SJCRH30 (cell line): ENCODE measurements at regions not wholly inside any gene's neighbourhood (a gene's known extent, or its start where the extent isn't known, plus 50 kb on each side); places are given as distances from the start of the nearest gene placed in this dataset.

Experiments used
- DNase-seq, 2 experiments: peaks; one replicate each; pipeline ENCODE4 v3.0.0-alpha.2; 2015 to 2020
- H3K27ac ChIP-seq: fragments of 250-450 bp; sonication (Bioruptor Pico); 2 replicates; pipeline ENCODE4 v1.5.1; 2020; ENCODE audit warnings: mild to moderate bottlenecking, moderate library complexity
- H3K27me3 ChIP-seq: fragments of 250-450 bp; sonication (Bioruptor Pico); 2 replicates; pipeline ENCODE4 v1.5.1; 2020; ENCODE audit warnings: mild to moderate bottlenecking, moderate library complexity
- H3K36me3 ChIP-seq: fragments of 250-450 bp; sonication (Bioruptor Pico); 2 replicates; pipeline ENCODE4 v1.5.1; 2020; ENCODE audit warnings: mild to moderate bottlenecking, moderate library complexity
- H3K4me1 ChIP-seq: fragments of 250-450 bp; sonication (Bioruptor Pico); 2 replicates; pipeline ENCODE4 v1.5.1; 2020; ENCODE audit warnings: mild to moderate bottlenecking, moderate library complexity
- H3K4me3 ChIP-seq: fragments of 250-450 bp; sonication (Bioruptor Pico); 2 replicates; pipeline ENCODE4 v1.5.1; 2020; ENCODE audit warnings: mild to moderate bottlenecking, moderate library complexity
- H3K9me3 ChIP-seq: fragments of 250-450 bp; sonication (Bioruptor Pico); replicated peaks from 2 replicates; pipeline ENCODE4 v1.5.1; 2020; ENCODE audit warnings: mild to moderate bottlenecking, moderate library complexity

- Histone ChIP-seq H3K36me3 (no peaks in the 10 kb centered on the region), H3K4me3 (no peak overlapping the region), H3K9me3 (no peaks in the 10 kb centered on the region), H3K4me1 (peaks cover 15% of the 10 kb centered on the region), H3K27ac (no peak overlapping the region; the same call in 1 of the 2 replicates), H3K27me3 (no peaks in the 10 kb centered on the region)
- no peak for DNase-seq
Measured at GRCh38 chr12:42757624-42758119, 168.1 kb upstream of the PRICKLE1 start.

GRCh38 chr12:42756841-42757623, 167.5 kb upstream of the PRICKLE1 start:
- H3K36me3 ChIP-seq: no peaks in the 10 kb centered on the region
- peaks cover 10% of the 10 kb centered on the region for H3K4me1 ChIP-seq
- no peak overlapping the region for H3K4me3 ChIP-seq
- peak; percentile 37 to 42 for DNase-seq
- no peak overlapping the region; the same call in 1 of the 2 replicates for H3K27ac ChIP-seq
- H3K9me3 ChIP-seq: no peaks in the 10 kb centered on the region
- no peaks in the 10 kb centered on the region for H3K27me3 ChIP-seq

DNA sequence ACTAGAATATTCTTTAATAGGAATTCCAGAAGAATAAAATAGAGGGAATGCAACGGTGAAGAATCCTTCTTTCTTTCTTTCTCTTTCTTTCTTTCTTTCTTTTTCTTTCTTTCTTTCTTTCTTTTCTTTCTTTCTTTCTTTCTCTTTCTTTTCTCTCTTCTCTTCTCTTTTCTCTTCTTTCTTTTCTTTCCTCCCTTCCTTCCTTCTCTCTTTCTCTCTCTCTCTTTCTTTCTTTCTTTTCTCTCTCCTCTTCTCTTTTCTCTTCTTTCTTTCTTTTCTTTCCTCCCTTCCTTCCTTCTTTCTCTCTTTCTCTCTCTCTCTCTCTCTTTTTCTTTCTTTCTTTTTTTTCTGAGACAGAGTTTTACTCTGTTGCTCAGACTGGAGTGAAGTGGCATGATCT, 160.8 kb upstream of the PRICKLE1 start:
- DNase-seq: no peak
- Histone ChIP-seq H3K36me3 (no peaks in the 10 kb centered on the region), H3K27me3 (no peaks in the 10 kb centered on the region), H3K27ac (no peak overlapping the region), H3K4me3 (no peak overlapping the region), H3K9me3 (no peaks in the 10 kb centered on the region), H3K4me1 (no peaks in the 10 kb centered on the region)

DNA sequence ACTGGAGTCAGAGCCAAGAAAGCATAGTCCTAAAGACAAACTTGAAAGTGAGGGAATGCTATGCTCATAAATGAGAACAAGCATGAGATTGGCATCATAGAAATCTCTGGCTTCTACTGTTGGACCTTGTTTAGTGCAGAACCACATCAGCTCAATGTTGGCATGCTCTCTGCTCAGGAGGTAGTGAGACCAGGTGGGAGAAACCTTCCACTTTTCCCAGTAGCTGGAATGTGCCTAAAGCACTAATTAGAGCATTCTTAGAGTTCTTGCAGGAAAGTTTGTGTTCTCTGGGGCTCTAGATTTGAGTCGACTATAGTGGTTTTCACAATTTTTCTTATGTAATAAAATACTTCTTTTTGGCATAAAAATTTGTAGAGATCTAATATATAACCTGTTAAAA, 159.7 kb upstream of the PRICKLE1 start:
- DNase-seq: no peak

GRCh38 chr12:42744539-42745182, 155.1 kb upstream of the PRICKLE1 start:
- Histone ChIP-seq H3K4me3 (no peak overlapping the region), H3K4me1 (peaks cover 22% of the 10 kb centered on the region), H3K27ac (no peak overlapping the region), H3K36me3 (no peaks in the 10 kb centered on the region), H3K9me3 (no peaks in the 10 kb centered on the region), H3K27me3 (no peaks in the 10 kb centered on the region)
- DNase-seq: no peak

More for the DNA sequence above, 159.7 kb upstream of the PRICKLE1 start:
- H3K27me3 ChIP-seq: no peaks in the 10 kb centered on the region
- no peaks in the 10 kb centered on the region for H3K4me1 ChIP-seq
- H3K9me3 ChIP-seq: no peaks in the 10 kb centered on the region
- no peaks in the 10 kb centered on the region for H3K36me3 ChIP-seq
- no peak overlapping the region for H3K4me3 ChIP-seq
- H3K27ac ChIP-seq: no peak overlapping the region

DNA sequence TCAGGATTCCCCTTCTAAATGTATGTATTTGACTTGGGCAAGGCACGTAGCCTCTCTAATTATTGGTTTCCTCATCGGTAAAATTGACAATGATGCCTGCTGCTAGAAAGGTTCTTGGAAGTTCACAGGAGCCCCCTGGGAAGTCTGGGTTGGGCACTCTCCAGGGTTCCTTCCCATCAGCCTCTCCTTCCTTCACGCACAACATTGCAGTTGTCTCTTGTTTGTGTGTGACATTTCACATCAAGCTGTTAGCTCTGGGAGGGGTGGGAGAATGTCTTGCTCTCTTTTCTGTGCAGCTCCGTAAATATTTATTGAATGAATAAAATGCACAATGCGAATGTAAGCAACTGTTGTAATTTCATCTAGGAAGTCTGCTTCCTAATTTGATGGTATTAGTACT, 153.2 kb upstream of the PRICKLE1 start:
- Histone ChIP-seq H3K9me3 (no peaks in the 10 kb centered on the region), H3K27ac (peak overlapping the region; percentile 75), H3K36me3 (no peaks in the 10 kb centered on the region), H3K4me3 (peak overlapping the region; percentile 4; the same call in 1 of the 2 replicates), H3K27me3 (no peaks in the 10 kb centered on the region), H3K4me1 (peaks cover 22% of the 10 kb centered on the region)
- DNase-seq: peak; percentile 30 to 60

DNA sequence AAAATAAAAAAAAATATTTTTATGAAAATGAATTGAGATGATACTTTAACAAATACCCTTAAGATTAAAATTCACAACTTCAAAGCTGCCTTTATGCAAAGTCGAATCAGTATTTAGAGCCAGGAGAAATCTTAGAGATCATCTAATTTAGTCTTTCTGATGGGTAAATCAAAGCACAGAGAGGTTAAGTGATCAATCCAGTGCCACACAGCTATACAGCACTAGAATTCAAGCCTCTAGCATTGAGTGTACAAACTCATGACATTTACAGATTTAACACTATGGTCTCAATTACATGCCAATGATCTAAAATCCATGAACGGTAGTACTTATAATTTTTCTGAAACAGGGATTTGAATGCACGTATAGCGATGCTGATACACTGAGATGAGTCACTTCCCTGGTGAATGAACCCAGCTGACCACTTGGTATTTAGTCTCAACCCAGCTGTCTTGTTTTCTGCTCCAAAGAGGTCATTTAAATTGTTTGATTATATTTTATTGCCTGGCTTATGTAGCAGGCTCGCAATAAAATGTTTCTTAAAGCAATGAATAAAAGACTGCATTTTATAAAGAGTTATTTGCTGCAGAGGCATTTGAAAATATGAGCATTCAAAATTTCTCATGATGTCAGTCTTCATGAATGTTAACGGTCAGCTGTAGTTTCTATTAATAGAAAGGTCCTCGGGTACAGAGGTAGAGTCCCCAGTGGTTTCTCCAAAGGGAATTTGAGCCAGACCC, 152.4 kb upstream of the PRICKLE1 start:
- peak overlapping the region; percentile 75 for H3K27ac ChIP-seq
- H3K27me3 ChIP-seq: no peaks in the 10 kb centered on the region
- peak overlapping the region; percentile 4 for H3K4me3 ChIP-seq
- DNase-seq: peak; percentile 45 to 71
- peaks cover 22% of the 10 kb centered on the region for H3K4me1 ChIP-seq
- no peaks in the 10 kb centered on the region for H3K36me3 ChIP-seq
- H3K9me3 ChIP-seq: no peaks in the 10 kb centered on the region

DNA sequence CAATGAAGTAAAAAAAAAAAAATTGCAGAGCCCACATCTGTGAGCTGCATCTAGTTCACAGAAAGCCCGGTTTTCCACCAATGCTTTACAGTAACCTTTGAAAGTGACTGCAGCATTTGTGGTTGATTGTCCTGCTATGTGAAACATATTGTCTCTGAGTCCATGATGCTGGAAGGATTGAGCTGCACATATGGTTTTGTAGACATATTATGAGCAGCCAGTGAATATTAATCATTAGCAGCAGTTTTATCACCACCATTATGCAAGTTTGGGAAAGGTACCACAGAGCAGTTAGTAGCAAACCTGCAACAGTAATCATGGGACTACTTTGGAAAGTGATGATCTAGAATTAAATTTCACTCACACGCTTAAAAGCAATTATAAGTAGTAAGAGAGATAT, 151.5 kb upstream of the PRICKLE1 start:
- Histone ChIP-seq H3K36me3 (no peaks in the 10 kb centered on the region), H3K27ac (no peak overlapping the region), H3K9me3 (no peaks in the 10 kb centered on the region), H3K4me1 (peaks cover 22% of the 10 kb centered on the region), H3K4me3 (no peak overlapping the region), H3K27me3 (no peaks in the 10 kb centered on the region)
- DNase-seq: no peak

GRCh38 chr12:42737398-42737797, 147.9 kb upstream of the PRICKLE1 start:
- no peak for DNase-seq
- H3K27me3 ChIP-seq: no peaks in the 10 kb centered on the region
- no peak overlapping the region for H3K4me3 ChIP-seq
- H3K27ac ChIP-seq: no peak overlapping the region
- H3K36me3 ChIP-seq: no peaks in the 10 kb centered on the region
- peaks cover 14% of the 10 kb centered on the region for H3K4me1 ChIP-seq
- H3K9me3 ChIP-seq: no peaks in the 10 kb centered on the region

GRCh38 chr12:42735861-42736361, 146.4 kb upstream of the PRICKLE1 start:
- Histone ChIP-seq H3K4me3 (no peak overlapping the region), H3K4me1 (no peaks in the 10 kb centered on the region; the same call in 1 of the 2 replicates), H3K36me3 (no peaks in the 10 kb centered on the region), H3K27ac (no peak overlapping the region), H3K9me3 (no peaks in the 10 kb centered on the region), H3K27me3 (no peaks in the 10 kb centered on the region)
- DNase-seq: peak; percentile 17 to 40

- Histone ChIP-seq H3K36me3 (no peaks in the 10 kb centered on the region), H3K27ac (no peak overlapping the region), H3K4me1 (no peaks in the 10 kb centered on the region; the same call in 1 of the 2 replicates), H3K4me3 (no peak overlapping the region), H3K9me3 (no peaks in the 10 kb centered on the region), H3K27me3 (no peaks in the 10 kb centered on the region)
- DNase-seq: no peak
Measured at GRCh38 chr12:42733911-42734310, 144.4 kb upstream of the PRICKLE1 start.

- Histone ChIP-seq H3K36me3 (no peaks in the 10 kb centered on the region), H3K4me1 (no peaks in the 10 kb centered on the region; the same call in 1 of the 2 replicates), H3K27ac (no peak overlapping the region), H3K4me3 (no peak overlapping the region), H3K9me3 (no peaks in the 10 kb centered on the region), H3K27me3 (no peaks in the 10 kb centered on the region)
- DNase-seq: no peak
Measured at GRCh38 chr12:42732908-42733411, 143.4 kb upstream of the PRICKLE1 start.

DNA sequence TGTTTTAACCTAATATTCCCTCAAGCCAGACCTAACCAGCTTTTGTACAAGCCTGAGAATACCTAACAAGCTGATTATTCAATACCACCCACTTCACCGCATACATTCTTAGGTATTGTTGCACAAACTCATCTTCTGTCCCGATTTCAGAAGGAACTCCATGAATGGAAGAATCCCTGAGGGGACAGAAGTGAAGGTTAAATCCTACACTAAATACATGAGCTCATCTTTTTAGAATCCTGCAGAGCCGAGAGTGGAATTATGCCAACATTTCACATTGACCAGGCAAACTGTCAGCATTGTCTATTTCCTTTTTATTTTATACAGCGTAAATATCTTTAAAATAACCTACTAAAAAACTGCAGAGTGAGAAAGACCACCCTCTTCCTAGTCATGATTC, 140.7 kb upstream of the PRICKLE1 start:
- Histone ChIP-seq H3K36me3 (no peaks in the 10 kb centered on the region), H3K9me3 (peaks cover 9% of the 10 kb centered on the region), H3K27me3 (no peaks in the 10 kb centered on the region), H3K27ac (no peak overlapping the region), H3K4me3 (no peak overlapping the region), H3K4me1 (no peaks in the 10 kb centered on the region)
- no peak for DNase-seq

GRCh38 chr12:42729535-42729900, 140.0 kb upstream of the PRICKLE1 start:
- no peaks in the 10 kb centered on the region for H3K27me3 ChIP-seq
- no peaks in the 10 kb centered on the region for H3K4me1 ChIP-seq
- no peak for DNase-seq
- H3K9me3 ChIP-seq: peaks cover 9% of the 10 kb centered on the region
- no peak overlapping the region for H3K4me3 ChIP-seq
- H3K27ac ChIP-seq: no peak overlapping the region
- H3K36me3 ChIP-seq: no peaks in the 10 kb centered on the region
